NCI-H82 treated with DMSO at 0.1 percent for 48 hours (cell line): ENCODE measurements at regions not wholly inside any gene's neighbourhood (a gene's known extent, or its start where the extent isn't known, plus 50 kb on each side); places are given as distances from the start of the nearest gene placed in this dataset.
"Not testable (repeated sequence)": the region's sequence is repeated elsewhere in the genome, so short reads cannot be mapped to it uniquely, and the experiment has no call there.

ENCODE experiments used
- DNase-seq: peaks from one replicate; lab custom pipeline; 2025; ENCODE audit not compliant: unreplicated experiment; lab: John Stamatoyannopoulos, UW

DNA sequence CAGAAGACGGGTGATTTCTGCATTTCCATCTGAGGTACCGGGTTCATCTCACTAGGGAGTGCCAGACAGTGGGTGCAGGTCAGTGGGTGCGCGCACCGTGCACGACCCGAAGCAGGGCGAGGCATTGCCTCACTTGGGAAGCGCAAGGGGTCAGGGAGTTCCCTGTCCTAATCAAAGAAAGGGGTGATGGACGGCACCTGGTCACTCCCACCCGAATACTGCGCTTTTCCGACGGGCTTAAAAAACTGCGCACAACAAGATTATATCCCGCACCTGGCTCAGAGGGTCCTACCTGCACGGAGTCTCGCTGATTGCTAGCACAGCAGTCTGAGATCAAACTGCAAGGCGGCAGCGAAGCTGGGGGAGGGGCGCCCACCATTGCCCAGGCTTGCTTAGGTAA, 1403.1 kb downstream of the REEP3 start:
- DNase-seq = not testable (repeated sequence)

DNA sequence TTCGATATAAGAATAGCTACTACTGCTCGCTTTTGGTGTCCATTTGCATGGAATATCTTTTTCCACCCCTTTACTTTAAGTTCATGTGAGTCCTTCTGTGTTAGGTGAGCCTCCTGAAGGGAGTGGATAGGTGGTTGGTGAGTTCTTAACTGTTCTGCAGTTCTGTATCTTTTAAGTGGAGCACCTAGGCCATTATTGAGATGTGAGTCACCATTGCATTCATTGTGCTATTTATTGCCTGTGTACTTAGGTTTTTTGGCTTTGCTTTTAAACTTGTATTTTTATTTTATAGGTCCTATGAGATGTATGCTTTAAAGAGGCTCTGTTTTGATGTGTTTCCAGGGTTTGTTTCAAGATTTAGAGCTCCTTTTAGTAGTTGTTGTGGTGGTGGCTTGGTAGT, 1430.8 kb downstream of the REEP3 start:
- no peak for DNase-seq

- no peak for DNase-seq
These were observed 1435.2 kb downstream of the REEP3 start for GRCh38 chr10:64956441-64956840.

GRCh38 chr10:64959116-64959515, 1437.9 kb downstream of the REEP3 start:
- no peak for DNase-seq

DNA sequence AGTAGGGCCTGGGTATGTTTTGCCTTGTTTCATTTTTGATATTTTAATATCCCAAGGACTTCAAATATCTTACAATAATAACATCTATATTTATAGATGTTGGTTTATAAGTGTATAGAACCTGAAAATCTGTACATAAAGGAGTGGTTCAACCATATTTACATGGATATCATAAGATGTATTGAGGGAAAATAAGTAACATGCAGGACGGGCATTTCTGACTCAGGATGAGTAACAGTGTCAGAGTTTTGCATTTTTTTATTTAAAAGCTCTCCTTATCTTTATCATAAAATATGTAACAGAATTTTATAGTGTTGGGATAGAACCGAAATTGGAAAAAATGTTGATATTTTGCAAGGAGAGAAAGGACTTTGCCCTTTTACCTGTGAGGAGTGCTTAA, 1438.7 kb downstream of the REEP3 start:
- DNase-seq = no peak

DNA sequence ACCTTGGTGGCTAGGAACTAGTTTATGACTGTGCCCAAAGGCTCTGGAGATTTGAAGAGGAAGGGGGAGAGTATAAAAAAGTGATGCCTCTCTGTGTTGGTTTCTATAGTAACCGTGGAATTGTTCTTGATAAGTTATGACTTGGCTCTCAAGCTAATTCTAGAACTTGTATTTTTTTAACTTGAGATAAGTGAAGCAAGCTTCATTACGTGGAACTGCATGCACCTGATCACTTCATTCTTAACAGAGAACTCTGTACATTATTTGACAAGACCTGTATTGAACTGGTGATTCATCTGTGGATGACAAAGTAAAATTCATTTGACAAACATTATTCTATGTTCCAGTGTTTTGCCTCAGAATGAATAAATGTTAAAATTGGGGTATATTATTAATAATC, 1452.2 kb downstream of the REEP3 start:
- no peak for DNase-seq

GRCh38 chr10:64976150-64976549, 1454.9 kb downstream of the REEP3 start:
- no peak for DNase-seq

DNA sequence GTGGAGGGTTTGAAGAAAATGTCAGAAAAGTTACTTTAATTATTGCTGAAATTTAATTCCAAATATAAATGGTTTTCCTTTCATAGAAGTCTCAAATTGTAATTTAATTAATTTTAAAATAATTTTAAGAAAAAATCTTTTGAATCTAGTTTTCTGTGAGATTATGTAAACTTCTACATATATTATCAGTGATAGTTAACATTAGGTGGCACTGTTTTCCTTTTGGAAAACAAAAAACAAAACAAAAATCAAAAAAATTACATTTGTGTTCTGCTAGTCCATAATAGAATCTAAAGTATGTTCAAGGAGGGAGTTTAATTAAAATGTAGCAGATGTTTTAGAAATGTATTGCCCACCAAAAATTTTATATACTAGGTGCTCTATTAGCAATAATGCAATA, 1456.7 kb downstream of the REEP3 start:
- no peak for DNase-seq

DNA sequence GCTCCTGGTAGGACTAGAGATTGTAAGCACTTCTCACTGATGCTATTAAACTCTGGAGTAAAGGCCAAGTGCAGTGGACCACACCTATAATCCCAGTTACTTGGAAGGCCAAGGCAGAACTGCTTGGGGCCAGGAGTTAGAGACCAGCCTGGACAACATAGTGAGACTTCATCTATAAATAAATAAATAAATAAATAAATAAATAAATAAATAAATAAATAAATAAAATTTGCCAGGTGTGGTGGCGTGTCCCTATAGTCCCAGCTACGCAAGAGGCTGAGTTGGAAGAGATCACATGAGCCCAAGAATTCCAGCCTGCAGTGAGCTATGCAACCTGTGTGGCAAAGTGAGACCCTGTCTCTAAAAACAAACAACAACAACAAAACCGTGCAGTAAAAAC, 1475.7 kb downstream of the REEP3 start:
- DNase-seq = no peak

GRCh38 chr10:65010845-65011244, 1489.6 kb downstream of the REEP3 start:
- no peak for DNase-seq

DNA sequence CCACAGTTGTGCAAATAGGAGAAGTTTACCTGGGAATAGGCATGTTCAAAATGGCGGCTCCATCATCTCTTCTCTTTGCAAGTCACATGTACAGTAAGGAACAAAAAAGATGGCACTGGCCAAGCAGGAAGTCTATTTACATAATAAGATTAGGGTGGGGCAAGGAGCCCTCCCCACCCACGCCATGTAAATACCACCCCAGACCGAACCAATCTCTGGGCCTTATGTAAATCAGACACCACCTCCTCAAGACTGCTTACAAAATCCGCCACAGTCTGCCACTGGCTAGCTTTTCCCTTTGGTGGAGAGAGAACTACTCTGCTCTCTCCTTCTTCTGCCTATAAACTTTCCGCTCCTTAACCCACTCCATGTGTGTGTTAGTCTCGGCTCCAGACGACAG, 1496.3 kb downstream of the REEP3 start:
- no peak for DNase-seq

DNA sequence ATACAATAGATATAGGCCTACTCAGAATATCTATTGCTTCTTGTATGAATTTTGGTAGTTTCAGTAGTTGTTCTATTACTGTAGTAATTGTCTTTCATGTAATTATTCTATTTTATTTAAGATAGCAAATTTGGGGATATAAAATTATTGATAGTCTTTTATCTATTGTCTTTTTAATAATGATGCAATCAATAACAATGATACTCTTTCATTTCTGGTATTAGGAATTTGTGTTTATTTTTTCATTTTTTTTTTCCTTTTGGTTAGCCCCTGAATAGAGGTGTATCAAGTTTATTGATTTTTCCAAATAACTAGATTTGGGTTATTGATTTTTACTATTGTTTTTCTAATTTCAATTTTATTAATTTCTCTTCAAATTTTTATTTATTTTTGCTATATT, 1503.7 kb downstream of the REEP3 start:
- no peak for DNase-seq

GRCh38 chr10:65030263-65030662, 1509.1 kb downstream of the REEP3 start:
- no peak for DNase-seq

DNA sequence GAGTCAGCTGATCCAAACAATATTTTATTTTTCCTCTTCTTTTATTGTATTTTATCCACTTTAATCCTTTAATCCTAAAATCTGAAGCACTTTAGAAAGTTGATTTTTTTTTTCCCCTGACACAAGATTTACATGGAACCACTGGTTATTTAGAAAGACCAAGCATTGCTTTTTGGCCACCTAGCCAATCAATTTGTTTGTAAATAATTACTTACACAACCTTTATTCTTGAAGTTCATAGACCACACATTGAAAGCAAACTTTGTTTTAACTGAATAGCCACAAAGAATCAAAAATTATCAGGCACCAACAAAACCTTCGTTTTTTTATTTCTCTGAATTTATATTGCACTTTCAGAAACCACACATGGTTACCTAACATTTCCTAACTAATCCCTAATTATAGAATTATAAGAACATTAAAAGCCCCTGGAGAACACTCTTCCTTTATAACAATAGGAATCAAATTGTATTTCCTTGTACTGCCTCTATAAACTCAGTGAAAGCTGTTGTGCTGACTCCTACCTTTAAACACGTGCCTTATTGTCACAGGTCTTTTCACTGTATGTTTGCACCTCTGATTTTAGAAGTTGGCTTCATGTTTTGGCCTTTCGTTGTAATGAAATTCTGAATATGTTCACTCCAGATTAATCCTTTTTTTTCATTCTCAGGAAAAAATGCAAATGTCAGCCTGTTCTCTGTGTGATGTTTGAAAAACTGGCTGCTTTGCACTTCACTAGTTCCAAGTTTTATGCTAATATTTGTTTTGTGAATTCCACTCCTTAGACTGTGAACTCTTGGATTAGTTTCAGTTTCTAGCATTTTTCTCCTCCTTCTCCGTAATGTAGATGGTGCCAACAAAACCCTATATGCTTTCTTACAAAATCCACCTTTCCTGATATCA, 1511.9 kb downstream of the REEP3 start:
- DNase-seq = no peak

- DNase-seq = no peak
These were observed 1512.8 kb downstream of the REEP3 start for GRCh38 chr10:65033957-65034356.

GRCh38 chr10:65040796-65041195, 1519.6 kb downstream of the REEP3 start:
- no peak for DNase-seq

DNA sequence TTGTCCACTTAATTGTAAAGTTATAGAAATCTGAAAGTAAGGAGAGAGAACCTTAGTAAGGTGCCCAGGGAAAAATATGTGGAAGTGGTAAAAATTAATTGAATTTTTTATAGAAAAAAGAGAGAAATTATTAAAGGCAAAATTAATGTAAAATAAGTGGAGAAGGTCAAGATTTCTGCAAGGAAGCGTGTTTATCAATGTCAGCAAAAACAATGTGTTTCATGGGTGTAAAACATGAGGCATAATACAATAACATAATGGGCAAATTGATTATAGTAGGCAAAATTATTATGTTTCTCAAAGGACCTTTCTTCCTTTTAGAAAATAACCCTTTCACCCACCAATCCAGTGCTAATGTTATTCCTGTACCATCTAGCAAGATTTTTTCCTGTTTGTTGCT, 1520.1 kb downstream of the REEP3 start:
- no peak for DNase-seq

DNA sequence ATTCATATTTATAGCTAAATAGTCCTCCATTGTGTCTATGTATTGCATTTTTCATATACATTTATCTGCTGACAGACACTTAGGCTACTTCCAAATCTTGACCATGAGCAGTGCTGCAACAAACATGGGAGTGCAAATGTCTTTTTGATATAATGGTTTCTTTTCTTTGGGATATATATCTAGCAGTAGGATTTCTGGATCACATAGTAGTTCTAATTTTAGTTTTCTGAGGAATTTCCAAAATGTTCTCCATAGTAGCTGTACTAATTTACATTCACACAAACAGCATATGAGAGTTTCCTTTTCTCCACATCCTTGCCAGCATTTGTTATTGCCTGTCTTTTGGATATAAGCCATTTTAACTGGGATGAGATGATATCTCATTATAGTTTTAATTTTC, 1521.3 kb downstream of the REEP3 start:
- DNase-seq = no peak

GRCh38 chr10:65046831-65047230, 1525.6 kb downstream of the REEP3 start:
- DNase-seq = no peak

- not testable (repeated sequence) for DNase-seq
These were observed 1530.9 kb downstream of the REEP3 start for GRCh38 chr10:65052111-65052510.

DNA sequence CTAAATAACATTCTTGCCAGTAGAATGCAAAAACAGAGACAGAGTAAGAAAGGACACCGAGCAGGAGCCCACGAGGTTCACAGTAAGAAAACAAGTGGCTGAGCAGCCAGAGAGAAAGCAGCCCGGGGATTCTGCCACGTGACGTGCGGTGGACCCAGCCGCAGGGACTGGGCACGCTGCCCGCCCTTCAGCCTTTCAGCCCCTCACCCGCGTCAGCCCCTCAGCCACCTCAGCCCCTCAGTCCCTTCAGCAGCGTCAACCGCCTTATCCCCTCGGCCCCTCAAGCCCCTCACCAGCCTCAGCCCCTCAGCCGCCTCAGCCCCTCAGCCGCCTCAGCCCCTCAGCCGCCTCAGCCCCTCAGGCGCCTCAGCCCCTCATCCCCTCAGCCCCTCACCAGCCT, 1532.2 kb downstream of the REEP3 start:
- not testable (repeated sequence) for DNase-seq

DNA sequence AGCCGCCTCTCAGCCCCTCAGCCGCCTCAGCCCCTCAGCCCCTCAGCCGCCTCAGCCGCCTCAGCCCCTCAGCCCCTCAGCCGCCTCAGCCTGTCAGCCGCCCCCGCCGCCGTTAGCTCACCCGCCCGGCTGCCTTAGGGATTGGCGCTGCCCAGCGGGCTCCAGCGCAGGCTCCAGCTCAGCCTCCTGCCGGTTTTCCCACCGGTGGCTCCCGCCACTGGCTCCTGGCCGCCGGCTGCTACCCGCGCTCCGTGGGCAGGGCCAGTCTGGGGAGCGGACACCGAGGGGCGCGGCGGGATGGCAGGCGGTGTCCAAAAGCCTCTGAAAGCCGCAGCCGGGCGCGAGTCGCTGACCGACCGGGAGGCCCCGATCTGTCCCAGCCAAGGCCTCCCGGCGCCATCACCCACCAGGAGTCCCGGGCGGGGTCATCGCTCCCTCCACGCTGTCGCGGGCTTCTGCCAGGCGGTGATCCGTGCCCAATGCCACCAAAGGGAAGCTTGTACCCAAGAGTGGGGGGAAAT, 1532.7 kb downstream of the REEP3 start:
- DNase-seq = not testable (repeated sequence)

GRCh38 chr10:65054701-65055100, 1533.5 kb downstream of the REEP3 start:
- not testable (repeated sequence) for DNase-seq
